HG03460 (cell line): ENCODE measurements at regions not wholly inside any gene's neighbourhood (a gene's known extent, or its start where the extent isn't known, plus 50 kb on each side); places are given as distances from the start of the nearest gene placed in this dataset.

Experiments
- ATAC-seq: cut with Tn5 transposase; IDR thresholded peaks from one replicate; pipeline ENCODE4 v1.9.1; 2021; ENCODE audit not compliant: unreplicated experiment

GRCh38 chr14:29205658-29206057 is 439.1 kb downstream of the FOXG1 start:
- no peak for ATAC-seq

DNA sequence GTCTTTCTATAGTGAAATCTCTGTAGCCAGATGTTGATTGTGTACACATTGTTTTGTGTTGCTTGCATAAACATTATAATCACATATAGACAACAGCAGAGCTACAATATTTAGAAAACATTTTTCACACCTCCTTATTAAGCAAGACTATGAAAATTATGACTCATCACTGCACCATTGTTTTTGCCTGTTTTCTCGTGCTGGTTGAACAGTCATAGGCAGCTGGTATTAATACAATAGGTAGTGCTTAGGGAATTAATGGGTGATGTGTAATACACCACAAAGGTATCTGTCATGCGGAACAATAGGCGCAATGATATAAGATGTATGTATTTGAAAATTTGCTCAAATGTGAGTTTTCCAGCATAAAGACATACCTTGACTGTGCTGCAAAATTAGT is 449.3 kb downstream of the FOXG1 start:
- ATAC-seq: no peak

DNA sequence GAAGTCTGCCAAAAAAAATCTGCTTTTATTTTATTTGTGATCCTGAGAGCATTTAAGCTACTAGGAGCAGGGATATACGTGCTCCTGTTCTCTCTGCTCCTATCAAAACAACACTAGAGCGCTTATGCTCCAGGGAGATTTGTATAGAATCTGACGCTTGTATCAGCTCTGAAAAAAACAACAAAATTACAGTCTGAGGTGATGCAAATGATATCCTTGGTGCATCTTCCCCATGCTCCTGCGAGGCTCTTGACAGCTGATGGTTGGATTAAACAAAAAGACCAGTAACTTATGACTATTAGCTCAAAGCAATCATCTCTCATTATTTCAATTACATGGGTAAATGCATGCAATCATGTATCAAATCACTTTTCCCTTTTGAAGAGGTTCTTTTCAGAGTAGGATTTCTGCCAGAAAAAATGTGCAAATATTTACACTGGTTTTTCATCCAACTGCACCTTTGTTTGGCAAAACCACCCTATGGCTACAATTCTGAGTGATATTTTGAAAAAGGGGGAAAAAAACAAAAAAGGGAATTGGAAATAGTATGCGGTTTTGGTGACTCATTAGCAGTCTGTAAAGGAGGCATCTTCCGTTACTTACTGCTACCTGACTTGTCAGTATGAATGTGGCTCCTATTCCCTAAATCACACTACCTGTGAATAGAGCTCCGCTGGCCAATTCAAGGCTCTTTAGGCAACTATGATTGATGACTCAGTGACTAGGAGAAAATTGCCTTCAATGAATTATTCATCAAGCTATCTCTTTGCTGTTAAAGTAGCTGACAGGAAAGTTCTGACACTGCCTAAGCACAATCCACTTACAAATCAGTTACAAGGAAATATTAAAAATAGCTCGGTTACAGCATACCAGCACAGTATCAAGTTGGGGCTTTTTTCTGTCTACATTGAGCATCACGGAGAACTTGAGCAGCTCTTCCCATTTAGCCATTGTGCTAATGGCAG is 450.0 kb downstream of the FOXG1 start:
- ATAC-seq: no peak

DNA sequence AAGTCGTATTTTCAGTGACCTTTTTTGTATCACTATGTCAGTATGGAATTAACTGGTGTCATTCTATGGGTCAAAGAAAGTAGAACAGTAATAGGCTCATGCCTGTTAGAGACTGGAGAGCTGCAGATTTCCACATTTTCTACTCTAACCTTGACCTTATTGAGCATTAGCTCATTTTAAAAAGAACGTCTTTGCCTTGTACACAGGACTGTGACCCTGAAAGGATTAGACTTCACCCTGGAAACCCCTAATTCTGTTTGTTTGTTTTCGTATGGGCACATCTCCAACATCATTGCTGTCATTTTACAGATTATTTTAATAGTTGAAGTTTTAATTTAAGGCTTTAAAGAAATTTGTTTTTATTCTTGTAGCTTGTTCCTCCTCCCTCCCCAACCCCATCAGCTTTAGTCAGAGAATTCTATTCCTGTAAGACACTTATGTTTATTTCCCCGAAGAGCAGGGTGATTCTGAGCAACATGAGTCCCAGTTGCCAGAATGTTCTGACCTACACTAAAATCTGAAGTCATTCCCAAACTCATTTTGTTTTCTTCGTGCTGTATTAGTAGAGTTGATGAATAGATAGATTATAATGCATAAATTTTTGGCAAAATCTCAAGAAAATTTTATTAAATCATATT is 451.3 kb downstream of the FOXG1 start:
- no peak for ATAC-seq

- no peak for ATAC-seq
These were observed 453.5 kb downstream of the FOXG1 start for GRCh38 chr14:29220072-29220471.

- ATAC-seq: no peak
These were observed 454.0 kb downstream of the FOXG1 start for GRCh38 chr14:29220566-29220965.

DNA sequence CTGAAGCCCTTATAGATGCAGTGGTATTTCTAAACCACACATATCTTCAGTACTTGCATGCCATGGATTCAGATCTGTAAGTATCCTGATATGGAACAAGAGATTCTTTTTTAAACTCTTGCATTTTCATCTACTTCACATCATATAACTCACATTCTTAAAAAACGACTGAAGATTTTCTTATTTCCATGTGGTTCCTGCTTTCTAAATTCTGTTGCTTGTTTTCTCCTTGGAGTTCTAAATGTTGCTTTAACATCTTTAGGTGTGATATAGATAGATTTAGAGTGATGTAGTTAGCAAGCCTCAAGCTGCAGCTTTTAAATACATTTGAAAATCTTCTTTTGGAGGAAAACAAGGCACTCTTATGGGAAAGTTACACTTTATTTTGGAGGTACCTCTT is 455.4 kb downstream of the FOXG1 start:
- no peak for ATAC-seq

DNA sequence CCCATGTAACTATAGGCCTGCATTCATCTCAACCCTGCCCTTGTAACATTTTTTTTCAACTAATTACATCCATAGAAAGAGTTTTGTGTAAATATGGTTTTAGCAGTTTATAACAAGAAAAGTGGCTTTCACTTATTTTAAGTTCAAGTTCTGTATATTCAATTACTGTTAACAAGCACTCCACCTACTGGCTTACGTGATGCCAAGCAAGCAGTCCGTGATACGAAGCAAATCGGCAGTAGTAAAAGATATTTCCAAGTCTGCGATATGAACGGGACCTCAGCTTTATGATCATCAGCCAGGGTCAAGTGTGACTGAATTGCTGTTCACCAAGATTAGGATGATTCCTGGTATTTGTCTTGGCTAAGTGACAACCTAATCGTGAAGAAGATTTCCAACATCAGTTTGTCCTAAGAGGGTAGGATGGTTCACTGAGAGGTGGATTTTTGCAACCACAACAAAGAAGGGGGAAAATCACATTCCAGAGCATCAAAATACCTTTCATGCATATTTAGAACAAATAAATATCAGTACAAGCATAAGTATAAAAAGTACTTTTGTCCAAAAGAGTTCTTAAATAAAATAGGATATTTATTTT is 456.2 kb downstream of the FOXG1 start:
- no peak for ATAC-seq

GRCh38 chr14:29223947-29224346 is 457.4 kb downstream of the FOXG1 start:
- ATAC-seq: no peak

DNA sequence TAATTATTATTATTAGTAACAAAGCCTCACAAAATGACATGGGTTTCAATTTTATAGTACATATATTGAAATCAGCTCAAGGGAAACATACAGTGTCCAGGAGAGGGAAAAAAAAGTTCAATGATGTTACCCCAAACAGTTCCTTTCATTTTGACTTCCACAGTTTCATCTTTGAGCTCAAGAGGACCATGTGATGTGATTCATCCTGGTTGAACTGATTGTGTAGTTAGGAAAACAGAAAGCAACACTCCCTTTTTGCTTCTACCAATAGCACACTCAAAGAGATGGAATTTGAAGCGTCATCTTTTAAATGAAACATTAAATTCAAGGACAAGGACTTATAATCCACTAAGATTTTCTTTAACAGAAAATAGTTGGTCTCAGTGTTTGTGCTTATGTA is 461.0 kb downstream of the FOXG1 start:
- no peak for ATAC-seq

DNA sequence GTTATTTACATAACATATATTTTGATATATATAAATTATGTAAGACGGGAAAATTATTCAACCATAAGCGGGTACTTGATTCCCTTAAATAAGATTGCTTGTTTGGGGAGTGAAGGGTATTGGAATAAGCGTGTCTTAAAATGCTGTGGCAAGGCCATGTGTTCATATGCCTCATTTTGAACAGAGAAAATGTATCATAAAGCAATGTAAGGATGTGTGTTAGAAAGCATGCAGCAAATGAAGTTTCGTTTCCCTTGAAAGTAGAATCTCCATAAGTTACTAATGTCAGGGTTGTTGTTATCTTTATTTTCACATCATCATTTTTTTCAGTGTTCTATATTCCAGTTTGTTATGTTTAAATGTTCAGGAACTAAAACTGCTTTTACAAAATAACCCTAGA is 465.6 kb downstream of the FOXG1 start:
- no peak for ATAC-seq

- no peak for ATAC-seq
These were observed 466.1 kb downstream of the FOXG1 start for GRCh38 chr14:29232711-29233110.

DNA sequence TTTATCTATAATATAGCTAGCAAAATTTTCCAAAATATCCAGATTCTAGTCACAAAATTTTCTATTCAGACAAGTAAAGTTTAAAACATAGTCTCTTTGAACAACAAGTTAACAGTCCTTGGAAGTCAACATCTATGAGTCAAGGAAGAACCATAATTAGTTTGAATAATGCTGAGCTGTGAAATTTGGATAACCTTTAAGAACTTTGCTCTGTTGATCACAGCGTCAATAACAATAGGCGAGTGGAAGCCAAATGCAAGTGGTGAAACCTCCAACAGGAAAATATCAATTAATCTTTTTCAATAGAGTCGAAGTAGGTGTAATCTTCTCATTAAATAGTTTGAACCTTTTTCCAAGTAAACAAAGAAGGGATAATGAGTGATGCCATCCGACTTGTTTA is 466.6 kb downstream of the FOXG1 start:
- no peak for ATAC-seq

GRCh38 chr14:29235991-29236390 is 469.4 kb downstream of the FOXG1 start:
- no peak for ATAC-seq

DNA sequence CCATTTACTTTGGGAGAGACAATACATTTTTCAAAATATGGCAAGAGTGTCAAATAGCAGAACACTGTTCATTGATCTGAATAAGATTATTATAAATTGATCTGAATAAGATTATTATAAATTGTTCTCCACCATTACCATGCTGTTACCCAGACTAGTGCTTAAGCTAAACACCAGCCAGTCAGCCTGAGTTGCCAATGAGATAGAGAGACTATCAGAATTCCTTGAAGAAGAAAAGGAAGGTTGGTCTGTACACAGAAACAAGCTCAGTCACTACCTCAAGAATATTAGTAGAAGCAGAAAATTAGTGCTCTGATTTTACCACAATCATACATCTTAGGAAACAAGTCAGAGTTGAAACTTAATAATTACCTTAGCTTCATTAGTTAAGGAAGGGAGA is 469.8 kb downstream of the FOXG1 start:
- no peak for ATAC-seq

DNA sequence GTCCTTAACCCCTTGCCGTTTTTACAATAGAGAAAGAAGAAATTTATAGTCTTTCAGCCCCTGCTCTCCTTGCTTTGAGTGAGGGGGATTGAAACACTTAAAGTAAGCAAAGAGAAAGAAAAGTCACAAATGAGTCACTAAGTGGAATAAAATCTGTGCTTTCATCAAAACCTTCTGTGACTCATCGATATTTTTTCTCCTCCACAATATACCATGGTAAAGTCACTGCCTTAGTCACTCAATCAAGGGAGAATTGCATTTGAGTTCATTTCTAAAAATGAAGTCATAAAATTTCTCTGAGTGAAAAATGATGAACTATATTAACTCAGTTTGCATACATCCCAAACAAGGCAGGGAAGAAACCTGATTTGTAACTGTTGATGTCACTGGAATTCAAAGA is 470.3 kb downstream of the FOXG1 start:
- ATAC-seq: no peak

GRCh38 chr14:29240066-29240465 is 473.5 kb downstream of the FOXG1 start:
- no peak for ATAC-seq

- no peak for ATAC-seq
These were observed 476.5 kb downstream of the FOXG1 start for GRCh38 chr14:29242755-29243754.

GRCh38 chr14:29255692-29256091 is 489.1 kb downstream of the FOXG1 start:
- no peak for ATAC-seq

DNA sequence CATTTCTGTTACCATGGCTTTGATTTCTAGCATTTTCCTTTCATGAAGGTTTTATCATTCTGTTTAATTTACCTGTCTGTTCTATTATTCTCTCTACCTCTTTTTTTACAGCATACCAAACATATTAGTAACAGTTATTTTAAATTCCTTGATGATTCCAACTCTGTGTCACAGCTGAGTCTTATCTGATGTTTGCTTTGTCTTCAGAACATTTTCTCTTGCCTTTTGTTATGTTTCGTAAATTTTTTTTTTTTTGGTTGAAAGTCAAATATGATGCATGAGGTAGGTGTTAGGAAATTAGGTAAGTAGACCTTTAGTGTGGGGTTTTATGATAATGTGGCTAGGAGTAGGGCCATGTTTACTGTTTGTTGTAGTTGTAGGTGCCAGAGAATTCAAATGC is 496.4 kb downstream of the FOXG1 start:
- ATAC-seq: no peak

GRCh38 chr14:29264865-29265264 is 498.3 kb downstream of the FOXG1 start:
- no peak for ATAC-seq
